ENCODE measurements at regions not wholly inside any gene's neighbourhood (a gene's known extent, or its start where the extent isn't known, plus 50 kb on each side); places are given as distances from the start of the nearest gene placed in this dataset.

- no peak for TF ChIP-seq POLR2A (IDR thresholded peaks at IDR 0.05)
- TF ChIP-seq, protein P1, sequence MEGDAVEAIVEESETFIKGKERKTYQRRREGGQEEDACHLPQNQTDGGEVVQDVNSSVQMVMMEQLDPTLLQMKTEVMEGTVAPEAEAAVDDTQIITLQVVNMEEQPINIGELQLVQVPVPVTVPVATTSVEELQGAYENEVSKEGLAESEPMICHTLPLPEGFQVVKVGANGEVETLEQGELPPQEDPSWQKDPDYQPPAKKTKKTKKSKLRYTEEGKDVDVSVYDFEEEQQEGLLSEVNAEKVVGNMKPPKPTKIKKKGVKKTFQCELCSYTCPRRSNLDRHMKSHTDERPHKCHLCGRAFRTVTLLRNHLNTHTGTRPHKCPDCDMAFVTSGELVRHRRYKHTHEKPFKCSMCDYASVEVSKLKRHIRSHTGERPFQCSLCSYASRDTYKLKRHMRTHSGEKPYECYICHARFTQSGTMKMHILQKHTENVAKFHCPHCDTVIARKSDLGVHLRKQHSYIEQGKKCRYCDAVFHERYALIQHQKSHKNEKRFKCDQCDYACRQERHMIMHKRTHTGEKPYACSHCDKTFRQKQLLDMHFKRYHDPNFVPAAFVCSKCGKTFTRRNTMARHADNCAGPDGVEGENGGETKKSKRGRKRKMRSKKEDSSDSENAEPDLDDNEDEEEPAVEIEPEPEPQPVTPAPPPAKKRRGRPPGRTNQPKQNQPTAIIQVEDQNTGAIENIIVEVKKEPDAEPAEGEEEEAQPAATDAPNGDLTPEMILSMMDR (IDR thresholded peaks at IDR 0.05): no peak
- no peak for TF ChIP-seq POLR2AphosphoS5 (IDR thresholded peaks at IDR 0.05)
Observed at GRCh38 chr18:26783170-26783569, 82.3 kb downstream of the AQP4 start.

Measured in breast epithelium (tissue), 3 donors.